Muscle layer of colon (tissue), 2 donors: ENCODE measurements at regions not wholly inside any gene's neighbourhood (a gene's known extent, or its start where the extent isn't known, plus 50 kb on each side); places are given as distances from the start of the nearest gene placed in this dataset.
"Not testable (repeated sequence)": the region's sequence is repeated elsewhere in the genome, so short reads cannot be mapped to it uniquely, and the experiment has no call there.

Experiments used
- H3K27ac ChIP-seq: one replicate; pipeline ENCODE4 v1.7.0; 2013; ENCODE audit warnings: low read depth, mild to moderate bottlenecking, low read length, moderate library complexity
- H3K27me3 ChIP-seq, 2 donors: one replicate each; pipeline ENCODE4 v1.7.0; 2013; ENCODE audit warnings: low read length in 2 of 2, mild to moderate bottlenecking in 2 of 2; ENCODE audit not compliant: insufficient read depth in 2 of 2, control insufficient read depth in 1 of 2
- H3K36me3 ChIP-seq: one replicate; pipeline ENCODE4 v1.7.0; 2013; ENCODE audit warnings: mild to moderate bottlenecking, low read length; ENCODE audit not compliant: insufficient read depth
- H3K4me1 ChIP-seq: one replicate; pipeline ENCODE4 v1.7.0; 2013; ENCODE audit warnings: mild to moderate bottlenecking, low read length; ENCODE audit not compliant: insufficient read depth
- H3K4me3 ChIP-seq, 2 donors: one replicate each; pipeline ENCODE4 v1.7.0; 2013; ENCODE audit warnings: low read length in 2 of 2, low read depth in 1 of 2, mild to moderate bottlenecking in 1 of 2, moderate library complexity in 1 of 2
- H3K9ac ChIP-seq: one replicate; pipeline ENCODE4 v1.7.0; 2013; ENCODE audit warnings: low read length
- H3K9me3 ChIP-seq: one replicate; pipeline ENCODE4 v1.7.0; 2013; ENCODE audit warnings: mild to moderate bottlenecking, low read length
- donor health status: abdominal sarcoma.
- donor health status: Adenocarcinoma of cecum.

DNA sequence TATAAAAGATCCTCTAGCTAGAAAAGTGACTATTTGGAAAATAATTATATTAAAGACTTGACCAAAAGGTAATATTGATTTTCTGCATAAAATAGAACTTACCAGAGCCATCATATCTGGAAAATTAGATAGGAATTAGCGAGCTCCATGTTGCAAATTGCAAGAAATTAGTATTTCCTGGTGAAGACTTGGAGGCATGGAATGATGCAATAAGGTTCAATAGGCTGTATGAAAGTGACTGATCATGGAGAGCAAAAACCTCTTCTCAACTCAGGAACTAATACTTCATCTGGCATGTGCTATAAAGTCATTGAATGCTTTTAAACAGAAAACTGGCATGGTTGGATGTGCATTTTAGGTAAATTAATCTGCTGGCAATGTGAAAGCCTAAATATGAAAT, 66.3 kb upstream of the UFM1 start:
- H3K9ac ChIP-seq, result no peak overlapping the region
- no peaks in the 10 kb centered on the region for H3K36me3 ChIP-seq
- H3K27ac ChIP-seq, result no peak overlapping the region

DNA sequence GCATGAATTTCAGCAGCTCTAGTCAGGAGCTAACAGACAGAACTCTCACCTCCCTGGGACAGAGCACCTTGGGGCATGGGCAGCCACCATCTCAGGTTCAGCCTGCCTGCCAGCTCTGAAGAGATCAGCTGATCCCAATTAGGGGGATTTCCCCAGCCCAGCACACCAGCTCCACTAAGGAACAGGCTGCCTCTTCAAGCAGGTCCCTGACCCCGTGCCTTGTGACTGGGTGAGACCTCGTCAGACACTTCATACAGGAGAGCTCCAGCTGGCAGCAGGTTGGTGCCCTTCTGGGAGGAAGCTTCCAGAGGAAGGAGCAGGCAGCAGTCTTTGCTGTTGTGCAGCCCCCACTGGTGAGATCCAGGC, 84.5 kb upstream of the UFM1 start:
- Histone ChIP-seq H3K4me3 (no peak overlapping the region), H3K9me3 (no peaks in the 10 kb centered on the region), H3K9ac (no peak overlapping the region), H3K4me1 (no peaks in the 10 kb centered on the region), H3K27ac (no peak overlapping the region), H3K36me3 (no peaks in the 10 kb centered on the region), H3K27me3 (no peaks in the 10 kb centered on the region)

More for the DNA sequence above, 66.3 kb upstream of the UFM1 start:
- Histone ChIP-seq H3K9me3 (no peaks in the 10 kb centered on the region), H3K4me3 (no peak overlapping the region), H3K27me3 (no peaks in the 10 kb centered on the region), H3K4me1 (no peaks in the 10 kb centered on the region)

DNA sequence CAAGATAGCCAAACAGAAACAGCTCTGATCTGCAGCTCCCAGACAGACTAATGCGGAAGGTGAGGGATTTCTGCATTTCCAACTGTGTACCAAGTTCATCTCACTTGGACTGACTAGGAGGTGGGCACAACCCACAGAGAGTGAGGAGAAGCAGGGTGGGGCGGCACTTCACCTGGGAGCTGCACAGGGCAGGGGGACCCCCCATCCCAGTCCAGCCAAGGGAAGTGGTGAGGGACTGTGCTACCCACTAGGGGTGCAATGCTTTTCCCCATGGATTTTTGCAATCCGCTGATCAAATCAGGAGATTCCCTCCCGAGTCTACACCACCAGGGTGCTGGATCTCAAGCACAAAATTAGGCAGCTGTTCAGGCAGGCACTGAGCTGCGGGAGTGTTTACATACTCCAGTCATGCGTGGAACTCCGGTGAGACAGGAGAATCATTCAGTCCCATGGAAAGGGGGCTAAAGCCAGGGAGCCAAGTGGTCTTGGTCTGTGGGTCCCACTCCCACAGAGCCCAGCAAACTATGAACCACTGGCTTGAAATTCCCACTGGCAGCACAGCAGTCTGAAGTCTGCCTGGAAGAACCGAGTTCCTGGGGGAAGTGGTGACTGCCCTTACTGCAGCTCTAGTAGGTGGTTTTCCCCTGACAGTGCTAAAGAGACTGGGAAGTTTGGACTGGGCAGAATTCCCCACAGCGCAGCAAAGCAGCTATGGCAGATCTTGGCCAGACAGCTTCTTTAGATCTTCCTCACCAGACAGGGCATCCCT, 85.1 kb upstream of the UFM1 start:
- Histone ChIP-seq H3K4me1 (no peaks in the 10 kb centered on the region), H3K4me3 (no peak overlapping the region), H3K36me3 (no peaks in the 10 kb centered on the region), H3K9ac (no peak overlapping the region), H3K9me3 (no peaks in the 10 kb centered on the region), H3K27ac (no peak overlapping the region), H3K27me3 (no peaks in the 10 kb centered on the region)

DNA sequence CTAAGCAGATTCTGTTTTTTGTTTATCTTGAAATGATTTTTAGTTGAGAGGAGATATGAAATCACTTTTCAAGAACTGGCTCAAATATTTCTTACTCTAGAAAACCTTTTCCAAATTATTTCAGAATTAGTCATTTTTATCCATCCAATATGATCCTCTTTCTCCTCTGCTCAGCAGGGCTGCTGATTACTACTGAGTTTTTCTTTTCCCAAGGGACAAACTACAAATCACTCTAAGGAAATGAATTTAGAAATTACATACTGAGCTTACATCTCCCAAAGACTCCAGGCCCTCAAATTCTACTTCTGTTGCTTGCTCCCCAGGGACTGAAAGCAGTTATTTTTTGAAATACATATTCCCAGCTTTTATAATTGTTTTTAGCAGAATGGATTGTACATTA, 87.4 kb upstream of the UFM1 start:
- H3K27ac ChIP-seq, result no peak overlapping the region
- H3K9me3 ChIP-seq, result no peaks in the 10 kb centered on the region
- no peak overlapping the region for H3K9ac ChIP-seq
- no peak overlapping the region for H3K4me3 ChIP-seq
- H3K4me1 ChIP-seq, result no peaks in the 10 kb centered on the region
- H3K27me3 ChIP-seq, result no peaks in the 10 kb centered on the region
- H3K36me3 ChIP-seq, result no peaks in the 10 kb centered on the region

DNA sequence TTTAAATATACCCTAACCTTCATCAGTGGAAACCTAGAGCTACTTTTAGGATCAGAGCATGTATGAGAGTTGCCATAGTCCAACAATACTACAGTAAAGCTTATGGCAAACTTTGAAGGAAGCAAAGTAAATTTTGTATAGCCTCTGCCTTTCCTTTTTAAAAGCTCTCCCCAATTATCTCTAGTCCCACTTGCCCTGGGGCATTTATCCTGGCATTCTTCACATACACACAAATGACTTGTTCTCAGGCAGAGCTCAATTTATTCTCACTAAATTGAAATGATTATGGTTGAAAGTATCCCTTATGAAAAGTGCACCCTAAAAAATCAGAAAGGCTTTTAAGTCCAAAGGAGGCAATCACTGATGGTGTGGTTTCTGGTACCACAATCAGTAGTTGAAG, 94.1 kb upstream of the UFM1 start:
- H3K4me1 ChIP-seq, result no peaks in the 10 kb centered on the region
- no peaks in the 10 kb centered on the region for H3K27me3 ChIP-seq
- H3K9me3 ChIP-seq, result no peaks in the 10 kb centered on the region

DNA sequence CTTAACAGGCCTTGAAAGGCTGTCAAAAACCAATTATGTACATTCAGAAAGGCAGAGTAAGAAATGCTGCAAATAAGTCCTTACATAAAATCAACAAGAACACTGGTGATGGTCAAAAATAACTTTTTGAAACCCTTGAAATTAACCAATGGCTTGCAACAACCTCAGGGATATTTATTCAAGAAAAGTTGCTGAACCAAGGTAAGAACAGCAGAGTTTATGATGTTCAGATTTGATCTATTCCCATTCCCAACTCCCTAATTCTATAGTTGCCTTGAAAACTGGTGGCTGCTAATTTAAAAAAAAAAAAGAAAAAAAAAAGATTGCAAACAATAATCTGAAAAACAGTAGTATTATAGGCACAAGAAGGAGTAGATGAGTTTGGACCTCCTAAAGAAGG, 109.8 kb upstream of the UFM1 start:
- Histone ChIP-seq H3K36me3 (no peaks in the 10 kb centered on the region), H3K9ac (no peak overlapping the region), H3K4me1 (no peaks in the 10 kb centered on the region), H3K4me3 (no peak overlapping the region), H3K27ac (no peak overlapping the region), H3K27me3 (no peaks in the 10 kb centered on the region), H3K9me3 (no peaks in the 10 kb centered on the region)

More for the DNA sequence above, 94.1 kb upstream of the UFM1 start:
- no peak overlapping the region for H3K4me3 ChIP-seq
- no peak overlapping the region for H3K27ac ChIP-seq
- H3K36me3 ChIP-seq, result no peaks in the 10 kb centered on the region
- no peak overlapping the region for H3K9ac ChIP-seq

DNA sequence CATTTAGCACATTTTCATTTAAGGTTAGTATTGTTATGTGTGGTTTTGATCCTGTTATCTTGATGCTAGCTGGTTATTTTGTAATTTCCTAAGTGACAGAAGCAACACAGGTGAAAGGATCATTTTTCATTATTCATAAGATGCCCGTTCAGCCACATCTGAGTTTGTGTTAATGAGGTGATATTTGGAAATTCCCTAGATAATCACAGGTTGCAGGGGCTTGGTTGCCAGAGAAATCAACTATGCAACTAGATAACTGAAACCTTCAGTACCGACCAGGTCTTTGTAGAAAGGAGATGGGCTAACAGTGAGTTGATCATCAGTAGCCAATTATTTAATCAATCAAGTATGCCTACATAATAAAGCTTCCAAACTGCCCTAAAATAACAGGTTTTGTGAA, 121.3 kb upstream of the UFM1 start:
- Histone ChIP-seq H3K4me3 (no peak overlapping the region), H3K36me3 (no peaks in the 10 kb centered on the region), H3K9me3 (no peaks in the 10 kb centered on the region), H3K4me1 (no peaks in the 10 kb centered on the region), H3K27ac (no peak overlapping the region), H3K9ac (no peak overlapping the region), H3K27me3 (no peaks in the 10 kb centered on the region)

DNA sequence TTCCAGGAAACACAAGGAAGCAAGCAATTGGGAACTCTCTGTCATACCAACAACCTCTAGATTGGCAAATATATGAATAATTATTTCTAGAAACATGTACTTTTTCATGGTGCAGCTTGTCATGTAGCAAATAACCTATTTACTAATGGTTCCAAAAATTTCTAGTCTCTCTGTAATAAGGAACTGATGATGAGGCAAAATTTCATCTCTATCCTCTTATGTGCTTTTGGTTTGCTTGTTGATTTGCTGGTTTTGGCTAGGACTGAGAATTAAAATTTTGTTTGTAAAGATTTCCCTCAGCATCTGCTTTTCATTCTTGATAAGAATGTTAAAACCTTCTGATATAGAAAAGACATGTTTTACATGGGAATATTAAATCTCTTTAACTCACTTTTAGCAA, 123.2 kb upstream of the UFM1 start:
- Histone ChIP-seq H3K9me3 (no peaks in the 10 kb centered on the region), H3K4me1 (no peaks in the 10 kb centered on the region), H3K4me3 (no peak overlapping the region), H3K27me3 (no peaks in the 10 kb centered on the region), H3K36me3 (no peaks in the 10 kb centered on the region), H3K9ac (no peak overlapping the region), H3K27ac (no peak overlapping the region)

DNA sequence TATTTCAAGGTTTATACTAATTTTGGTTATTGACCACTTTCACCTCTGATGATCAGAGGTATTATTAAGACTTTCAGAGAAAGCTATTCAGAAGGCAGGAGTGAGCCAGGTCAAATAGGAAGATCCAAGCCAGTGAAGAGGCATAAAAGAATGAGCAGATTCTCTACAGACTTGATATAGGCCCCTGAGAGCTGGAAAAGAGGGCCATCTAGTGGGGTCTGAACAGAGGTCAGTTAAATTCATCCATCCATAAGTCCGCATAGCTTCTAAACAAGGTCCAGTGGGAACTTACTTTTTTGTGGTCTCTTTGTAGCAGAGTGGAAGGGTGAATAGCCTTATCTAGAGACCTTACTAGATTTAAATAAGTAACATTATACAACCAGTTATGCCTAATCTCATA, 126.6 kb upstream of the UFM1 start:
- no peak overlapping the region for H3K4me3 ChIP-seq
- H3K27ac ChIP-seq, result no peak overlapping the region
- no peaks in the 10 kb centered on the region for H3K27me3 ChIP-seq
- H3K9me3 ChIP-seq, result no peaks in the 10 kb centered on the region
- H3K4me1 ChIP-seq, result no peaks in the 10 kb centered on the region
- H3K9ac ChIP-seq, result no peak overlapping the region
- H3K36me3 ChIP-seq, result no peaks in the 10 kb centered on the region

DNA sequence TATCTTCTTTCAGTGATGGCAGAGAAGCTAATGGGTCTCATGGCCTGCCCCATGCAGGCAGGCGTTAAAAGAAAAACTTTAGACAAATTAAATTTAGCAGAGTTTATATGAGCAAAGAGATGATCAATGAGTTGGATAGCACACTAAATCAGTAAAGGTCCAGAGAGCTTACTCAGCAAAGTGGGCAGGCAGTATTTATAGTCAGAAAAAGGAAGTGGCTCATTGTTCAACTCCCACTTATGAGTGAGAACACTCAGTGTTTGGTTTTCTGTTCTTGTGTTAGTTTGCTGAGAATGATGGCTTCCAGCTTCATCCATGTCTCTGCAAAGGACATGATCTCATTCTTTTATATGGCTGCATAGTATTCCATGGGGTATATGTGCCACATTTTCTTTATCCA, 128.5 kb upstream of the UFM1 start:
- not testable (repeated sequence) for H3K4me3 ChIP-seq, H3K27me3 ChIP-seq, H3K9ac ChIP-seq, H3K4me1 ChIP-seq, H3K9me3 ChIP-seq, H3K36me3 ChIP-seq, H3K27ac ChIP-seq

DNA sequence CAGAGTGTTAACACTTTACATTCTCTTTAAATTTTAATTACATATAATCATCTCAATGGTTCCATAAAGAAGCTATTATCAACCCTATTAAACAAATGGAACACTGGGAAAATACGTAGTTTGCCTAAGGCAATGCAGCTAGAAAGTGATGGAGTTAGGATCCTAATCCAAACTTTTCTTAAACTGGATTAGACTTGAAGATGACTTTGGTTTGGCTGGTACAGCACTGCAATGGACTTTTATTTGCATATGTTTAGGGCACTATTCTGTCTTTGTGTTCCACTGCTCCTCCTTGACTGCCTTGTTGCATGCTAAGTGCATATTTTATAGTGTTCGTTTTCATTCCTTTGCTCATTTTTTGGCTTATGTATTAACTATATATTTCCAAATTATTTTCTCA, 133.5 kb upstream of the UFM1 start:
- Histone ChIP-seq H3K36me3 (no peaks in the 10 kb centered on the region), H3K9ac (no peak overlapping the region), H3K9me3 (no peaks in the 10 kb centered on the region), H3K27ac (no peak overlapping the region), H3K27me3 (no peaks in the 10 kb centered on the region), H3K4me1 (no peaks in the 10 kb centered on the region), H3K4me3 (no peak overlapping the region)

DNA sequence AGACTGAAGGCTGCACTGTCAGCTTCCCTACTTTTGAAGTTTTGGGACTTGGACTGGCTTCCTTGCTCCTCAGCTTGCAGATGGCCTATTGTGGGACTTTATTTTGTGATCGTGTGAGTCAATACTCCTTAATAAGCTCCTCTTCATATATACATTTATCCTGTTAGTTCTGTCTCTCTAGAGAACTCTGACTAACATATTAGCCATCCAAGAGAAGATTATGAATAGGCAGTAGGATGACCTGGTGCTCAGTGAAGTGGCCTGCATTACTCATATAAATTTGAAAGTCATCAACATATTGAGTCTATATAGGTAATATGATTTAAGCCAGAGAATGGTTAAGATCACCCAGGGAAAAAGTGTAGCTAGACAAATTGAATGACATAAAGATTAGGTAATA, 136.3 kb upstream of the UFM1 start:
- no peak overlapping the region for H3K9ac ChIP-seq
- H3K4me1 ChIP-seq, result no peaks in the 10 kb centered on the region
- H3K27me3 ChIP-seq, result no peaks in the 10 kb centered on the region
- H3K9me3 ChIP-seq, result no peaks in the 10 kb centered on the region
- H3K27ac ChIP-seq, result no peak overlapping the region
- H3K36me3 ChIP-seq, result no peaks in the 10 kb centered on the region
- H3K4me3 ChIP-seq, result no peak overlapping the region
